SK-N-SH (cell line): ENCODE measurements at regions not wholly inside any gene's neighbourhood (a gene's known extent, or its start where the extent isn't known, plus 50 kb on each side); places are given as distances from the start of the nearest gene placed in this dataset.

Experiments used
- CTCF ChIA-PET: fragments of 300-600, 350-600 bp; formaldehyde crosslinking; extraction: SDS; loops from one replicate; lab custom pipeline; 2021; lab: Yijun Ruan, JAX
- POLR2A ChIA-PET: fragments of 350-600 bp; sonication (Branson Sonifier 250); formaldehyde crosslinking; extraction: SDS; loops from one replicate; lab custom pipeline; 2020; ENCODE audit warnings: antibody characterized with exemption, inconsistent platforms; lab: Yijun Ruan, JAX
- DNase-seq: peaks from one replicate; pipeline ENCODE4 v3.0.0; 2012
- H2AFZ ChIP-seq: fragments of 200-600 bp; sonication (generic); 2 replicates; pipeline ENCODE4 v1.8.1; 2016; ENCODE audit warnings: antibody characterized with exemption, mild to moderate bottlenecking, low read depth
- H3F3A ChIP-seq: fragments of 200-600 bp; sonication (generic); replicated peaks from 2 replicates; pipeline ENCODE3; 2016; ENCODE audit warnings: antibody characterized with exemption, mild to moderate bottlenecking; ENCODE audit not compliant: insufficient read depth
- H3K27ac ChIP-seq, 2 experiments: fragments of 200-500 bp in 1 of 2; fragments of 200-600 bp in 1 of 2; sonication (Bioruptor generic) in 1 of 2; sonication (generic), shearing (Covaris generic) in 1 of 2; 2 replicates each; pipeline versions ENCODE4 v1.5.1 to v1.6.1; 2014 to 2016; ENCODE audit warnings: low read depth in 2 of 2, inconsistent platforms in 1 of 2, low read length in 1 of 2, mild to moderate bottlenecking in 1 of 2, mixed read lengths in 1 of 2
- H3K27me3 ChIP-seq: fragments of 200-600 bp; sonication (generic), shearing (Covaris generic); 2 replicates; pipeline ENCODE4 v1.6.1; 2016; ENCODE audit warnings: mixed run types; ENCODE audit not compliant: insufficient read depth
- H3K36me3 ChIP-seq, 2 experiments: fragments of 200-500 bp in 1 of 2; fragments of 200-600 bp in 1 of 2; sonication (Bioruptor generic) in 1 of 2; sonication (generic) in 1 of 2; replicated peaks in 1 of 2; 2 replicates each; pipeline versions ENCODE3 to v1.5.1; 2014 to 2016; ENCODE audit warnings: low read length in 1 of 2, mild to moderate bottlenecking in 1 of 2; ENCODE audit not compliant: insufficient read depth in 2 of 2, control insufficient read depth in 1 of 2
- H3K4me1 ChIP-seq, 2 experiments: fragments of 200-500 bp in 1 of 2; fragments of 200-600 bp in 1 of 2; sonication (Bioruptor generic) in 1 of 2; sonication (generic), shearing (Covaris generic) in 1 of 2; 2 replicates each; pipeline versions ENCODE4 v1.5.1 to v1.6.1; 2014 to 2016; ENCODE audit warnings: low read depth in 1 of 2, low read length in 1 of 2, mixed run types in 1 of 2; ENCODE audit not compliant: insufficient read depth in 2 of 2, control insufficient read depth in 1 of 2
- H3K4me2 ChIP-seq: fragments of 200-600 bp; sonication (generic), shearing (Covaris generic); 2 replicates; pipeline ENCODE4 v1.6.1; 2017; ENCODE audit warnings: mixed run types
- H3K4me3 ChIP-seq, 2 experiments: fragments of 200-500 bp in 1 of 2; fragments of 200-600 bp in 1 of 2; sonication (Bioruptor generic) in 1 of 2; sonication (generic), shearing (Covaris generic) in 1 of 2; 2 replicates each; pipeline versions ENCODE4 v1.5.1 to v1.8.1; 2014 to 2016; ENCODE audit warnings: low read depth in 2 of 2, inconsistent platforms in 1 of 2, low read length in 1 of 2, mild to moderate bottlenecking in 1 of 2, mixed read lengths in 1 of 2, moderate library complexity in 1 of 2
- H3K79me2 ChIP-seq: fragments of 200-600 bp; sonication (generic); 2 replicates; pipeline ENCODE4 v1.8.1; 2017; ENCODE audit warnings: mild to moderate bottlenecking; ENCODE audit not compliant: insufficient read depth
- H3K9ac ChIP-seq: fragments of 200-600 bp; sonication (generic); 2 replicates; pipeline ENCODE4 v1.6.1; 2017; ENCODE audit warnings: mixed run types
- H3K9me2 ChIP-seq: fragments of 200-600 bp; sonication (generic); 2 replicates; pipeline ENCODE4 v1.6.1; 2017; ENCODE audit warnings: mixed run types
- H3K9me3 ChIP-seq: fragments of 200-600 bp; sonication (generic); 2 replicates; pipeline ENCODE4 v1.6.1; 2017; ENCODE audit warnings: mixed run types, mild to moderate bottlenecking, moderate library complexity
- H4K20me1 ChIP-seq: fragments of 200-600 bp; sonication (generic); 2 replicates; pipeline ENCODE4 v1.6.1; 2017; ENCODE audit warnings: mild to moderate bottlenecking, mixed run types; ENCODE audit not compliant: insufficient read depth
- CHD2 ChIP-seq: fragments of 150-350 bp; IDR thresholded peaks from 2 replicates; pipeline ENCODE4 v1.6.1; 2018; ENCODE audit warnings: low read length; ENCODE audit not compliant: partially characterized antibody
- ELF1 ChIP-seq: IDR thresholded peaks from 2 replicates; pipeline ENCODE4 v1.4.0; 2012
- EZH2phosphoT487 ChIP-seq: fragments of 200-600 bp; sonication (generic); IDR thresholded peaks from 2 replicates; pipeline ENCODE4 v1.6.1; 2017; ENCODE audit warnings: low read depth, mixed run types, mild to moderate bottlenecking, antibody characterized with exemption, moderate library complexity, borderline replicate concordance
- FOSL2 ChIP-seq: IDR thresholded peaks from 2 replicates; pipeline ENCODE4 v1.4.0; 2012; ENCODE audit warnings: low read depth, mild to moderate bottlenecking, moderate library complexity, borderline replicate concordance
- FOXJ3 ChIP-seq: sonication (generic); formaldehyde crosslinking; IDR thresholded peaks from 2 replicates; pipeline ENCODE4 v1.5.1; 2020; ENCODE audit warnings: mild to moderate bottlenecking, missing genetic modification reagents
- FOXM1 ChIP-seq: IDR thresholded peaks from 2 replicates; pipeline ENCODE4 v1.4.0; 2012; ENCODE audit warnings: low read depth, mild to moderate bottlenecking
- GATA2 ChIP-seq: sonication (generic); formaldehyde crosslinking; IDR thresholded peaks from 2 replicates; pipeline ENCODE4 v1.5.0; 2020; ENCODE audit warnings: mild to moderate bottlenecking, missing genetic modification reagents
- JUND ChIP-seq: IDR thresholded peaks from 2 replicates; pipeline ENCODE4 v1.4.0; 2012
- MEF2A ChIP-seq: IDR thresholded peaks from 2 replicates; pipeline ENCODE4 v1.4.0; 2012; ENCODE audit warnings: low read depth, borderline replicate concordance
- POLR2AphosphoS5 ChIP-seq: IDR thresholded peaks from 2 replicates; pipeline ENCODE4 v1.6.1; 2012; ENCODE audit warnings: low read depth, low read length
- RAD21 ChIP-seq: IDR thresholded peaks from 2 replicates; pipeline ENCODE4 v1.6.1; 2012; ENCODE audit warnings: mild to moderate bottlenecking, low read length
- RCOR1 ChIP-seq: fragments of 150-350 bp; IDR thresholded peaks from 2 replicates; pipeline ENCODE4 v1.6.1; 2017; ENCODE audit warnings: antibody characterized with exemption, low read length
- REST ChIP-seq: IDR thresholded peaks from 2 replicates; pipeline ENCODE4 v1.6.1; 2012; ENCODE audit warnings: mild to moderate bottlenecking, low read depth, low read length, moderate library complexity
- RFX5 ChIP-seq: IDR thresholded peaks from 2 replicates; pipeline ENCODE4 v1.6.1; 2012; ENCODE audit warnings: mild to moderate bottlenecking, improper control_type of control experiment, low read length
- SIN3A ChIP-seq: IDR thresholded peaks from 2 replicates; pipeline ENCODE4 v1.6.1; 2012; ENCODE audit warnings: low read depth, mild to moderate bottlenecking, low read length, moderate library complexity, borderline replicate concordance
- SMC3 ChIP-seq: IDR thresholded peaks from 2 replicates; pipeline ENCODE4 v1.6.1; 2012; ENCODE audit warnings: low read depth, low read length, improper control_type of control experiment
- YY1 ChIP-seq: IDR thresholded peaks from 2 replicates; pipeline ENCODE4 v1.4.0; 2012; ENCODE audit warnings: low read depth, mild to moderate bottlenecking
- ZBTB33 ChIP-seq: IDR thresholded peaks from 2 replicates; pipeline ENCODE4 v1.4.0; 2012; ENCODE audit warnings: low read depth, borderline replicate concordance
- WGBS: methylation state at CpG from one replicate; pipeline ENCODE4 v1.1.6; 2017; ENCODE audit warnings: low lambda C conversion rate; 5-methylcytosine and 5-hydroxymethylcytosine counted together

- Histone ChIP-seq H3K36me3 (no peaks in the 10 kb centered on the region), H3K4me3 (no peak overlapping the region), H3K4me2 (no peak overlapping the region), H3F3A (no peaks in the 10 kb centered on the region), H3K9ac (no peak overlapping the region), H3K27ac (no peak overlapping the region), H3K9me2 (no peaks in the 10 kb centered on the region), H3K4me1 (no peaks in the 10 kb centered on the region; a peak in 1 of 4 replicates), H3K9me3 (no peaks in the 10 kb centered on the region), H4K20me1 (no peaks in the 10 kb centered on the region), H3K27me3 (no peaks in the 10 kb centered on the region), H3K79me2 (no peaks in the 10 kb centered on the region), H2AFZ (no peak overlapping the region)
- WGBS, result 8% methylated on average over 1 of the region's 1 CpG
- TF ChIP-seq MEF2A (no peak), RCOR1 (no peak), RAD21 (no peak), RFX5 (no peak), ELF1 (no peak)
- ChIA-PET POLR2A (no interaction called here), CTCF (no interaction called here)
- no peak for DNase-seq
Observed at GRCh38 chr11:43123443-43123842, 188.4 kb upstream of the API5 start.

- H3K9me3 ChIP-seq, result no peaks in the 10 kb centered on the region
- H3K27me3 ChIP-seq, result no peaks in the 10 kb centered on the region
- H3K79me2 ChIP-seq, result no peaks in the 10 kb centered on the region
- 18% methylated on average over 3 of the region's 3 CpGs for WGBS
- no peaks in the 10 kb centered on the region for H3F3A ChIP-seq
- ChIA-PET POLR2A (no interaction called here), CTCF (no interaction called here)
- no peak overlapping the region for H2AFZ ChIP-seq
- H3K4me2 ChIP-seq, result no peak overlapping the region
- no peaks in the 10 kb centered on the region; a peak in 1 of 4 replicates for H3K4me1 ChIP-seq
- TF ChIP-seq YY1 (no peak), RAD21 (no peak), CHD2 (no peak), ZBTB33 (no peak), REST (no peak), SIN3A (no peak), SMC3 (no peak), FOXJ3 (CRISPR knock-in tag) (no peak), GATA2 (CRISPR knock-in tag) (no peak), EZH2phosphoT487 (no peak), RFX5 (no peak), JUND (no peak), POLR2AphosphoS5 (no peak), FOXM1 (no peak), FOSL2 (no peak), MEF2A (no peak)
- no peaks in the 10 kb centered on the region for H3K36me3 ChIP-seq
- H4K20me1 ChIP-seq, result no peaks in the 10 kb centered on the region
- DNase-seq, result no peak
- no peak overlapping the region for H3K4me3 ChIP-seq
- H3K27ac ChIP-seq, result no peak overlapping the region
- no peak overlapping the region for H3K9ac ChIP-seq
- no peaks in the 10 kb centered on the region for H3K9me2 ChIP-seq
Observed at GRCh38 chr11:43124272-43124935, 187.4 kb upstream of the API5 start.
